T-helper 1 cell treated with Interleukin-12 subunit alpha and Interleukin-12 subunit beta and Interleukin-4 antibody, amounts not matched to agents 30 μg/mL and 1 μg/mL, for 36 hours (primary cell): ENCODE measurements at regions not wholly inside any gene's neighbourhood (a gene's known extent, or its start where the extent isn't known, plus 50 kb on each side); places are given as distances from the start of the nearest gene placed in this dataset.
"Not testable (repeated sequence)": the region's sequence is repeated elsewhere in the genome, so short reads cannot be mapped to it uniquely, and the experiment has no call there.

Source experiments
- H3K27ac Mint-ChIP-seq: one replicate; pipeline ENCODE4 v1.8.0; 2021; ENCODE audit warnings: mild to moderate bottlenecking, mixed read lengths
- H3K27me3 Mint-ChIP-seq: one replicate; pipeline ENCODE4 v1.8.0; 2021; ENCODE audit warnings: low read depth, mixed read lengths
- H3K36me3 Mint-ChIP-seq: one replicate; pipeline ENCODE4 v1.8.0; 2021; ENCODE audit warnings: low read depth, mixed read lengths
- H3K4me1 Mint-ChIP-seq: one replicate; pipeline ENCODE4 v1.8.0; 2021; ENCODE audit warnings: low read depth, mixed read lengths
- H3K4me3 Mint-ChIP-seq: one replicate; pipeline ENCODE4 v1.8.0; 2021; ENCODE audit warnings: mild to moderate bottlenecking, moderate library complexity, mixed read lengths
- H3K9me3 Mint-ChIP-seq: one replicate; pipeline ENCODE4 v1.8.0; 2021; ENCODE audit warnings: mixed read lengths

GRCh38 chr13:58955546-58956385, 1208.0 kb downstream of the DIAPH3 start:
- H3K36me3 Mint-ChIP-seq: no peaks in the 10 kb centered on the region
- peaks cover 2% of the 10 kb centered on the region for H3K9me3 Mint-ChIP-seq
- no peak overlapping the region for H3K27ac Mint-ChIP-seq
- no peaks in the 10 kb centered on the region for H3K27me3 Mint-ChIP-seq
- H3K4me1 Mint-ChIP-seq: no peaks in the 10 kb centered on the region
- no peak overlapping the region for H3K4me3 Mint-ChIP-seq

- not testable (repeated sequence) for H3K4me1 Mint-ChIP-seq, H3K27ac Mint-ChIP-seq, H3K36me3 Mint-ChIP-seq, H3K4me3 Mint-ChIP-seq, H3K27me3 Mint-ChIP-seq, H3K9me3 Mint-ChIP-seq
Observed at GRCh38 chr13:58958097-58958496, 1205.6 kb downstream of the DIAPH3 start.

- no peak overlapping the region for H3K4me3 Mint-ChIP-seq
- no peak overlapping the region for H3K27ac Mint-ChIP-seq
- H3K9me3 Mint-ChIP-seq: peaks cover 3% of the 10 kb centered on the region
- H3K4me1 Mint-ChIP-seq: no peaks in the 10 kb centered on the region
- no peaks in the 10 kb centered on the region for H3K27me3 Mint-ChIP-seq
- no peaks in the 10 kb centered on the region for H3K36me3 Mint-ChIP-seq
Observed at GRCh38 chr13:58960888-58961287, 1202.8 kb downstream of the DIAPH3 start.

- Mint-ChIP-seq H3K27me3 (no peaks in the 10 kb centered on the region), H3K9me3 (peaks cover 3% of the 10 kb centered on the region), H3K4me3 (no peak overlapping the region), H3K27ac (no peak overlapping the region), H3K36me3 (no peaks in the 10 kb centered on the region), H3K4me1 (no peaks in the 10 kb centered on the region)
Observed at GRCh38 chr13:58963321-58963720, 1200.4 kb downstream of the DIAPH3 start.

GRCh38 chr13:58964048-58964447, 1199.7 kb downstream of the DIAPH3 start:
- Mint-ChIP-seq H3K27ac (no peak overlapping the region), H3K4me1 (no peaks in the 10 kb centered on the region), H3K9me3 (peaks cover 3% of the 10 kb centered on the region), H3K27me3 (no peaks in the 10 kb centered on the region), H3K36me3 (no peaks in the 10 kb centered on the region), H3K4me3 (no peak overlapping the region)

GRCh38 chr13:58977085-58977484, 1186.6 kb downstream of the DIAPH3 start:
- Mint-ChIP-seq H3K4me3 (no peak overlapping the region), H3K27ac (no peak overlapping the region), H3K27me3 (no peaks in the 10 kb centered on the region), H3K4me1 (no peaks in the 10 kb centered on the region), H3K9me3 (peaks cover 3% of the 10 kb centered on the region), H3K36me3 (no peaks in the 10 kb centered on the region)

- H3K36me3 Mint-ChIP-seq: no peaks in the 10 kb centered on the region
- H3K4me3 Mint-ChIP-seq: no peak overlapping the region
- no peaks in the 10 kb centered on the region for H3K27me3 Mint-ChIP-seq
- no peak overlapping the region for H3K27ac Mint-ChIP-seq
- no peaks in the 10 kb centered on the region for H3K4me1 Mint-ChIP-seq
- peaks cover 9% of the 10 kb centered on the region for H3K9me3 Mint-ChIP-seq
Observed at GRCh38 chr13:58978331-58978730, 1185.4 kb downstream of the DIAPH3 start.

GRCh38 chr13:58979851-58980250, 1183.9 kb downstream of the DIAPH3 start:
- Mint-ChIP-seq H3K4me1 (no peaks in the 10 kb centered on the region), H3K4me3 (no peak overlapping the region), H3K36me3 (no peaks in the 10 kb centered on the region), H3K27me3 (no peaks in the 10 kb centered on the region), H3K27ac (no peak overlapping the region), H3K9me3 (peaks cover 16% of the 10 kb centered on the region)

- Mint-ChIP-seq H3K27ac (no peak overlapping the region), H3K9me3 (peaks cover 16% of the 10 kb centered on the region), H3K4me1 (no peaks in the 10 kb centered on the region), H3K4me3 (no peak overlapping the region), H3K36me3 (no peaks in the 10 kb centered on the region), H3K27me3 (no peaks in the 10 kb centered on the region)
Observed at GRCh38 chr13:58985845-58986244, 1177.9 kb downstream of the DIAPH3 start.

- H3K4me1 Mint-ChIP-seq: no peaks in the 10 kb centered on the region
- H3K9me3 Mint-ChIP-seq: no peaks in the 10 kb centered on the region
Observed at GRCh38 chr13:58989556-58989955, 1174.2 kb downstream of the DIAPH3 start.

GRCh38 chr13:58991826-58992477, 1171.8 kb downstream of the DIAPH3 start:
- no peak overlapping the region for H3K4me3 Mint-ChIP-seq
- H3K27me3 Mint-ChIP-seq: no peaks in the 10 kb centered on the region
- no peaks in the 10 kb centered on the region for H3K36me3 Mint-ChIP-seq
- H3K27ac Mint-ChIP-seq: no peak overlapping the region
- H3K4me1 Mint-ChIP-seq: no peaks in the 10 kb centered on the region
- no peaks in the 10 kb centered on the region for H3K9me3 Mint-ChIP-seq

More at GRCh38 chr13:58989556-58989955, 1174.2 kb downstream of the DIAPH3 start:
- no peak overlapping the region for H3K4me3 Mint-ChIP-seq
- no peaks in the 10 kb centered on the region for H3K36me3 Mint-ChIP-seq
- H3K27me3 Mint-ChIP-seq: no peaks in the 10 kb centered on the region
- no peak overlapping the region for H3K27ac Mint-ChIP-seq

GRCh38 chr13:58992478-58993042, 1171.2 kb downstream of the DIAPH3 start:
- Mint-ChIP-seq H3K27ac (no peak overlapping the region), H3K27me3 (no peaks in the 10 kb centered on the region), H3K36me3 (no peaks in the 10 kb centered on the region), H3K4me3 (no peak overlapping the region), H3K9me3 (no peaks in the 10 kb centered on the region), H3K4me1 (no peaks in the 10 kb centered on the region)

- H3K4me1 Mint-ChIP-seq: no peaks in the 10 kb centered on the region
- no peaks in the 10 kb centered on the region for H3K27me3 Mint-ChIP-seq
- H3K4me3 Mint-ChIP-seq: no peak overlapping the region
- no peaks in the 10 kb centered on the region for H3K36me3 Mint-ChIP-seq
- no peaks in the 10 kb centered on the region for H3K9me3 Mint-ChIP-seq
- no peak overlapping the region for H3K27ac Mint-ChIP-seq
Observed at GRCh38 chr13:58994077-58994476, 1169.7 kb downstream of the DIAPH3 start.

GRCh38 chr13:58994777-58995176, 1169.0 kb downstream of the DIAPH3 start:
- Mint-ChIP-seq H3K9me3 (no peaks in the 10 kb centered on the region), H3K4me1 (no peaks in the 10 kb centered on the region)

GRCh38 chr13:58998716-58999115, 1165.0 kb downstream of the DIAPH3 start:
- Mint-ChIP-seq H3K4me1 (no peaks in the 10 kb centered on the region), H3K9me3 (no peaks in the 10 kb centered on the region), H3K36me3 (no peaks in the 10 kb centered on the region), H3K27me3 (no peaks in the 10 kb centered on the region), H3K4me3 (no peak overlapping the region), H3K27ac (no peak overlapping the region)

More at GRCh38 chr13:58994777-58995176, 1169.0 kb downstream of the DIAPH3 start:
- Mint-ChIP-seq H3K4me3 (no peak overlapping the region), H3K36me3 (no peaks in the 10 kb centered on the region), H3K27ac (no peak overlapping the region), H3K27me3 (no peaks in the 10 kb centered on the region)
